ENCODE measurements at regions not wholly inside any gene's neighbourhood (a gene's known extent, or its start where the extent isn't known, plus 50 kb on each side); places are given as distances from the start of the nearest gene placed in this dataset.

DNA sequence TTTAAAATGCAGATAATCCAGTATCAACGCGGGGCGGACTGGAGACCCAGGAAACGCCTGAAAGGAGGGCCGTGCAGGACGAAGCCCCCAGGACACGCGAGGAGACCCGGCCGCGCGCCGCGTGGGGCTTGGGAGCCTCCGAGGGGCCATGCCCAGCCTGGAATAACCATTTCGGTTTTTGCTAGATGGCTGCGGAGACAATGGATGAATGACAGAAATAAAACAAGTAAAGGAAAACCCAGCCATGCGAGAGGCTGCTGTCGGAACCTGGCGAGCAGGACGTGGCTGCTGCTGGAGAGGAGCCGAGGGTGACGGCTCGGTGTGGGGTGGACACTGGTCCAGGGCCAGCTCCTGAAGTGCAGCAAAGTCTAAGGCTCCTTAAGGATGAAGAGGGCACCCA, 227.2 kb upstream of the ADARB2 start:
- H3K4me3 ChIP-seq (ENCODE audit: low read depth, low read length), result no peak overlapping the region
- peaks cover 6% of the 10 kb centered on the region; the same call in 1 of the 2 replicates for H3K4me1 ChIP-seq (ENCODE audit: control insufficient read depth, insufficient read depth, low read length)
- H3K27me3 ChIP-seq (ENCODE audit: control insufficient read depth, insufficient read depth, low read length), result no peaks in the 10 kb centered on the region
- no peak overlapping the region for H3K9ac ChIP-seq (ENCODE audit: low read length)
- no peaks in the 10 kb centered on the region for H3K9me3 ChIP-seq (ENCODE audit: control insufficient read depth, insufficient read depth, low read depth, low read length)
- no peak overlapping the region for H3K27ac ChIP-seq (ENCODE audit: low read depth, low read length)
- H3K36me3 ChIP-seq (ENCODE audit: control insufficient read depth, insufficient read depth, low read length), result no peaks in the 10 kb centered on the region

DNA sequence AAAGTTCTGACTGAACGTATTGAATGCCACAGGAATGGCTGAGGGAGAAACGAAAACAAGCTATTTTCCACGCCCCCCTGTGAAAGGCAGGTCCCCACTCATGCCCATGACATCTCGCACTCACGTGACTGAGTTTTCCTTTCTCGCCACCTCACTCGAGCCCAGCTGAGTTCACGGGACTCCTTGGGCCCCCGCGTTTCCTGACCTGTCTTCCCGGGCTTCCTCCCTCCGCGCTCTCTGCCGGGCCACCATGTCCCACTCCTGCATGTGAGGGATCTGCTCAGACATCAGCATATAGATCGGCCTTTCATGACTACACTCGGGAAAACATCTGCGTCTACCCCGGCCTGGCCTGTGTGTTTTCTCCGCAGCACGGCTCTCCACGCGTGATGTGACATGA, 226.0 kb upstream of the ADARB2 start:
- H3K9me3 ChIP-seq (ENCODE audit: control insufficient read depth, insufficient read depth, low read depth, low read length), result no peaks in the 10 kb centered on the region
- peaks cover 6% of the 10 kb centered on the region; the same call in 1 of the 2 replicates for H3K4me1 ChIP-seq (ENCODE audit: control insufficient read depth, insufficient read depth, low read length)
- no peak overlapping the region for H3K9ac ChIP-seq (ENCODE audit: low read length)
- no peak overlapping the region for H3K4me3 ChIP-seq (ENCODE audit: low read depth, low read length)
- H3K27me3 ChIP-seq (ENCODE audit: control insufficient read depth, insufficient read depth, low read length), result no peaks in the 10 kb centered on the region
- H3K36me3 ChIP-seq (ENCODE audit: control insufficient read depth, insufficient read depth, low read length), result no peaks in the 10 kb centered on the region
- no peak overlapping the region for H3K27ac ChIP-seq (ENCODE audit: low read depth, low read length)

DNA sequence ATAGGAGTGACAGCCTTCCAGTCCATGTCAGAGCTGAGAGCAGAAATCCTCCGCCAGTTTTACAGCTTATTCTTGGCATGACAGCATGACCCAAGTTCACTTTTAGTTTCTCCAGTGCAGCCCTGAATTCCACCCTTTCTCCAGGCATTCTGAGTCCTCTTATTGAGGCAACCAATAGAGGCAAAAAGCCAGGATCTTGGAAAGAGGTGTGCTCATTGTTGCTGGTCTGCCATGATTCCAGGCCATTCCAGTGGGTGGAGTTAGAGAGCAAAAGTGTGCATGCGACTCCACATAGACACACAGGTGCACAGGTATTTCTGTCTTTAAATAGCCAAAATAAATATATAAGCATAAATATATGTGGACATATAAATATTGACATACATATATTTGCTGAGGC, 224.7 kb upstream of the ADARB2 start:
- H3K27ac ChIP-seq (ENCODE audit: low read depth, low read length), result no peak overlapping the region

DNA sequence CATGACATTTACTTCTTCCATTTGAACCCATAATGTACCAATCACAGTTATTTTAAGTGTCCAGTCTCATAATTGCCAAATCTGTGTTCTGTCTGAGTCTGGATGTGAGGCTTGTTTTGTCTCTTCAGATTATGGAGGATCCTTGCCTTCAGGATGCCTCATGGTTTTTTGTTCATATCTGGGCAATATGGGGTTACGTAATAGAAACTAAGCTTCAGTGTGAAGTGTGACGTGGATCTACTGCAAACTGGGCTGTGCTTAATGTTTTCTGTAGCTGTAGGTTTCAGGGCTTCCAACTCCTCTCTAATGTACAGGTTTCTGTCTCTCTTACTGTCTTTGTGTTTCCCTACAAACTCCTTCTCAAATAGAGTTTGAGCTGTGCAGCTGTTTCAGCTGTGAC, 223.7 kb upstream of the ADARB2 start:
- no peak overlapping the region for H3K9ac ChIP-seq (ENCODE audit: low read length)
- no peaks in the 10 kb centered on the region for H3K9me3 ChIP-seq (ENCODE audit: control insufficient read depth, insufficient read depth, low read depth, low read length)
- no peaks in the 10 kb centered on the region for H3K36me3 ChIP-seq (ENCODE audit: control insufficient read depth, insufficient read depth, low read length)
- H3K27ac ChIP-seq (ENCODE audit: low read depth, low read length), result no peak overlapping the region
- no peak overlapping the region for H3K4me3 ChIP-seq (ENCODE audit: low read depth, low read length)
- no peaks in the 10 kb centered on the region for H3K27me3 ChIP-seq (ENCODE audit: control insufficient read depth, insufficient read depth, low read length)
- H3K4me1 ChIP-seq (ENCODE audit: control insufficient read depth, insufficient read depth, low read length), result no peaks in the 10 kb centered on the region

More for the DNA sequence above, 224.7 kb upstream of the ADARB2 start:
- H3K27me3 ChIP-seq (ENCODE audit: control insufficient read depth, insufficient read depth, low read length), result no peaks in the 10 kb centered on the region
- no peaks in the 10 kb centered on the region for H3K36me3 ChIP-seq (ENCODE audit: control insufficient read depth, insufficient read depth, low read length)
- H3K9me3 ChIP-seq (ENCODE audit: control insufficient read depth, insufficient read depth, low read depth, low read length), result no peaks in the 10 kb centered on the region
- H3K4me3 ChIP-seq (ENCODE audit: low read depth, low read length), result no peak overlapping the region
- no peaks in the 10 kb centered on the region for H3K4me1 ChIP-seq (ENCODE audit: control insufficient read depth, insufficient read depth, low read length)
- H3K9ac ChIP-seq (ENCODE audit: low read length), result no peak overlapping the region

DNA sequence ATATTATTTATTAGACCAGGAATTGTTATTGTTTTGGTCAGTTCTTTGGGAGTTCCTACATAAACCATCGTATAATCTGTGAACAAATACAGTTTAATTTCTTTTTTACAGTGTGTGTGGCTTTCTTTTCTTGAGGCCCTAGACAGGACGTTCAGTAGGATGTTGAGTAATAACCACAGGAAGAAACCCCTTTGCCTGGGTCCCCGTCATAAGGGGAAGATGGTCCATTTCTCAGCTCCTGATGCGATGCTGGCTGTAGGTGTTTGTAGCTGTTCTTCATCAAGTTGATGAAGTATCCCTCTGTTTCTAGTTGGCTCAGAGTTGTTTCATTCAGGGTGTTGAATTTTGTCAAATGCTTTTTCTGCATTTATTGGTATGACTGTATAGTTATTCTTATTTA, 219.7 kb upstream of the ADARB2 start:
- Histone ChIP-seq H3K9me3 (ENCODE audit: control insufficient read depth, insufficient read depth, low read depth, low read length) (no peaks in the 10 kb centered on the region), H3K27me3 (ENCODE audit: control insufficient read depth, insufficient read depth, low read length) (no peaks in the 10 kb centered on the region), H3K36me3 (ENCODE audit: control insufficient read depth, insufficient read depth, low read length) (no peaks in the 10 kb centered on the region), H3K4me3 (ENCODE audit: low read depth, low read length) (no peak overlapping the region), H3K4me1 (ENCODE audit: control insufficient read depth, insufficient read depth, low read length) (no peaks in the 10 kb centered on the region), H3K9ac (ENCODE audit: low read length) (no peak overlapping the region), H3K27ac (ENCODE audit: low read depth, low read length) (no peak overlapping the region)

DNA sequence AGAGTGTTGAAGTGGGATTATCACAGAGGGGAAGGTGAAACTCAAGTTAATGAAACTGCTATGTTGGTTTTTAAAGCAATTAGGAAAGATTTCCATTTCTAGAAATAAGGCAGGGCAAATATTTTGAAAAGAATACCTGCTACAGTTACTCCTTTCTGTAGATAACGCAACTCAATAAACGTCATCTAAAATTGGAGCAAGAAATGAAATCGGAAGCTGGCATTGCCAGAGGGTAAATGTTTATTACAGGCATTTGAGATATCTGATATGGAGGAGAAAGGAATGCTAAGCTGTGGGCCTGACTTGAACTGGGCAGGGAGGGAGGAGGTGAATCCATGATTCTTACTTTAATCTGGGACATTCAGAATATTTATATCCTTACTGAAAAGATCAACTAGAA, 217.0 kb upstream of the ADARB2 start:
- Histone ChIP-seq H3K9ac (ENCODE audit: low read length) (no peak overlapping the region), H3K36me3 (ENCODE audit: control insufficient read depth, insufficient read depth, low read length) (no peaks in the 10 kb centered on the region), H3K27ac (ENCODE audit: low read depth, low read length) (no peak overlapping the region)

DNA sequence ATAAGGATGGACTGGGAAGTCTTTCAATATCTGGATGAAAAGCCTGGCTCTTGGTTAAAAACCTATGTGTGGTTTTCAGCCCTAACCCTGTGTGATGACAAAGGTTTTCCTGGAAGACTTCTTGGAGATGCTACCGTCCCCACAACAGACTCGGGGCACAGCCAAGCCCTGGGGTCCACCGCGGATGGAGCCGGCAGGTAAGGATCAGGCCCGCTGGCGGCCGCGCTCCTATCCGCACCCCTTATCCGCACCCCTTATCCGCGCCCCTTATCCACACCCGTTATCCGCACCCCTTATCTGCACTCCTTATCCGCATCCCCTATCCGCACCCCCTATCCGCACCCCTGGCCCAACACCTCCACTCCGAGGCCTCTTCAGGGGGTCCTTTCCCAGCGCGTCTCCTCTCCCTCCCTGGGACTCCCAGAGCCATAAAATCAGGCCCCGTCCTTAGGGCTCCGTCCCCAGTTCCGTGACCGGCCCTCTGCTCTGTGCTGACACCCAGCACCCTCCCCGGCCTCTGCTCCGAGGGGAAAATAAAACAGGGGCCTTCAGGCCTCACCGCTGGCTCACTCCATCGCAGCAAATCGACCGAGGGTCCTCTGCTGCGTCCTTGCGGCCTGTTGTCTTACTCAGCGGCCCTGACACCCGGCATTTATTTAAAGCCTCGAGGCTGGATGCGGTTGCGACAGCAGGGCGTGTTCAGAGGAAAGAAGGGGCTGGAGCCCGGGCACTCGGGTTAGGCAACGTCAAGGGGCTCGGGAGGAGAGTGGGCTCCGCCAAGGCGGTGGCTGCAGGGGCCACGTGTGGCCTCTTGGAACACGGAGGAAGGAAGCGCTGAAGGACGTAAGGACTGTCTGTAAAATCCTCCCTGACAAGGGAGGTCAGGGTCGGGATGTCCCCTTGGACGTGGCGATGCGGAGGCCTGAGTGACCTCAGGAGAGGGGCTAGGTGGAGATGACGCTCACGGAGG, 215.1 kb upstream of the ADARB2 start:
- Histone ChIP-seq H3K9ac (ENCODE audit: low read length) (no peak overlapping the region), H3K27me3 (ENCODE audit: control insufficient read depth, insufficient read depth, low read length) (no peaks in the 10 kb centered on the region), H3K4me3 (ENCODE audit: low read depth, low read length) (no peak overlapping the region), H3K27ac (ENCODE audit: low read depth, low read length) (no peak overlapping the region), H3K9me3 (ENCODE audit: control insufficient read depth, insufficient read depth, low read depth, low read length) (no peaks in the 10 kb centered on the region), H3K4me1 (ENCODE audit: control insufficient read depth, insufficient read depth, low read length) (no peaks in the 10 kb centered on the region), H3K36me3 (ENCODE audit: control insufficient read depth, insufficient read depth, low read length) (no peaks in the 10 kb centered on the region)

More for the DNA sequence above, 217.0 kb upstream of the ADARB2 start:
- no peaks in the 10 kb centered on the region for H3K9me3 ChIP-seq (ENCODE audit: control insufficient read depth, insufficient read depth, low read depth, low read length)
- no peaks in the 10 kb centered on the region for H3K27me3 ChIP-seq (ENCODE audit: control insufficient read depth, insufficient read depth, low read length)
- H3K4me3 ChIP-seq (ENCODE audit: low read depth, low read length), result no peak overlapping the region
- H3K4me1 ChIP-seq (ENCODE audit: control insufficient read depth, insufficient read depth, low read length), result no peaks in the 10 kb centered on the region

DNA sequence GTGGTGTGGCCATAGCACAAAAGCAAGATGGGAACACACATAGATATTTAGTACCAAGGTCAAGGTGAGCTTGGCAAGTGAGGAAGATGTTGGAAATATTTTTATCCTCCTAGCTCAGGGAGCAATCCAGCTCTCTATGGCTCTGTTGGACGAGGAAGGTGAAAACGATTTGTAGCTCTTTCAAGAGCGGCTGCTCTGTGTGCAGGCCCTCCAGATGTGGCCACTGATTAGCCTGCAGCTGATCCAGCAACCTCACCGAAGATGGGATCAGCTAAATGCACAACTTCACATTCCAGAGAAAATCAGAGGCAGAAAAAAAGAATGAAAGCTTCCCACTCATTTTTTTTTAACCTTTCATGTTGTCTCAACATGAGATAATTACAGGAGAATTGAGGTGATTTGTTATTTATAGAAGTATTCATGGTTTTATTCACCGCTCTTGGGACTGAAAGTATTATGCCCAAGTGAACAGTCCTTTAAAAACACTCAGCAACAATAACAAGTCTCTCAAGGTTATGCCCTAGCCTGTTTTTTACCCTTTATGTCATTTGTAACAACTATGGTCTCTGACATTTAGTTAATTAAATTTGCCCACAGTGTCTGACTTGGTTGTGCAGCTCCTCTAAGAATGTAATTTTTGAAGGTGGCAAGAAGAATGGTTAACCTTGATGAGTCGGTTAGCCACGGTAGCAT, 213.6 kb upstream of the ADARB2 start:
- H3K36me3 ChIP-seq (ENCODE audit: control insufficient read depth, insufficient read depth, low read length), result no peaks in the 10 kb centered on the region

DNA sequence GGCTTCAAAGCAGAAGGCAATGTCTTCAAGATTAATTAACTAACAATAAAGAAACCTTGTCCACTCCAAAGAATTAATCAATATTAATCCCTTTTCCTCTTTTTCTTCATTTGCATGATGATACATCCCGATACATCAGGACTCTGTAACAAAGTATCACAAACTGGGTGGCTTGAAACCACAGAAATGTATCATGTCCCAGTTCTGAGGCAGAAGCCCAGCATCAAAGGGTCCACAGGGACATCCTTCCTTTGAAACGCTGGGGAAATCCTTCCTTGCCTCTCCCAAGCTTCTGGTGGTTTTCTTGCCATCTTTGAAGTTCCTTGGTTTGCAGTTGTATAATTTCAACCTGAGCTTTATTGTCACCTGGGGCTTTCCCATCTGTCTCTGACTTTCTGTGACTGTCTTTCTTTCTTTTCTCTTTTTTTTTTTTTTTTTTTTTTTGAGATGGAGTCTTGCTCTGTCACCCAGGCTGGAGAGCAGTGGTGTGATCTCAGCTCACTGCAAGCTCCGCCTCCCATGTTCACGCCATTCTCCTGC, 210.2 kb upstream of the ADARB2 start:
- H3K4me1 ChIP-seq (ENCODE audit: control insufficient read depth, insufficient read depth, low read length), result no peaks in the 10 kb centered on the region
- H3K36me3 ChIP-seq (ENCODE audit: control insufficient read depth, insufficient read depth, low read length), result no peaks in the 10 kb centered on the region
- H3K4me3 ChIP-seq (ENCODE audit: low read depth, low read length), result no peak overlapping the region
- no peak overlapping the region for H3K9ac ChIP-seq (ENCODE audit: low read length)
- H3K9me3 ChIP-seq (ENCODE audit: control insufficient read depth, insufficient read depth, low read depth, low read length), result no peaks in the 10 kb centered on the region
- H3K27me3 ChIP-seq (ENCODE audit: control insufficient read depth, insufficient read depth, low read length), result no peaks in the 10 kb centered on the region
- no peak overlapping the region for H3K27ac ChIP-seq (ENCODE audit: low read depth, low read length)

More for the DNA sequence above, 213.6 kb upstream of the ADARB2 start:
- H3K9me3 ChIP-seq (ENCODE audit: control insufficient read depth, insufficient read depth, low read depth, low read length), result no peaks in the 10 kb centered on the region
- no peak overlapping the region for H3K9ac ChIP-seq (ENCODE audit: low read length)
- no peaks in the 10 kb centered on the region for H3K4me1 ChIP-seq (ENCODE audit: control insufficient read depth, insufficient read depth, low read length)
- no peaks in the 10 kb centered on the region for H3K27me3 ChIP-seq (ENCODE audit: control insufficient read depth, insufficient read depth, low read length)
- H3K4me3 ChIP-seq (ENCODE audit: low read depth, low read length), result no peak overlapping the region
- H3K27ac ChIP-seq (ENCODE audit: low read depth, low read length), result no peak overlapping the region

DNA sequence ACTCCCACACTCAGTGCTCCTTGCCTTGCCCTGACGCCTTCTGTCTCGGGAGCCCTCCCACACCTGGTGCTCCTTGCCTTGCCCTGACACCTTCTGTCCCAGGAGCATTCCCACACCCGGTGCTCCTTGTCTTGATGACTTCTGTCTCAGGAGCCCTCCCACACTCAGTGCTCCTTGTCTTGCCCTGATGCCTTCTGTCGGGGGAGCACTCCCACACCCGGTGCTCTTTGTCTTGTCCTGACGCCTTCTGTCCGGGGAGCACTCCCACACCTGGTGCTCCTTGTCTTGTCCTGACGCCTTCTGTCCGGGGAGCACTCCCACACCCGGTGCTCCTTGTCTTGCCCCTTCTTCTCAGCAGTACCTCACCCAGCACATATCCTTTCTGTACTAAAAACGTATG, 207.2 kb upstream of the ADARB2 start:
- no peak overlapping the region for H3K27ac ChIP-seq (ENCODE audit: low read depth, low read length)
- H3K9ac ChIP-seq (ENCODE audit: low read length), result no peak overlapping the region
- H3K4me1 ChIP-seq (ENCODE audit: control insufficient read depth, insufficient read depth, low read length), result no peaks in the 10 kb centered on the region
- no peaks in the 10 kb centered on the region for H3K36me3 ChIP-seq (ENCODE audit: control insufficient read depth, insufficient read depth, low read length)
- H3K4me3 ChIP-seq (ENCODE audit: low read depth, low read length), result no peak overlapping the region
- H3K9me3 ChIP-seq (ENCODE audit: control insufficient read depth, insufficient read depth, low read depth, low read length), result no peaks in the 10 kb centered on the region
- H3K27me3 ChIP-seq (ENCODE audit: control insufficient read depth, insufficient read depth, low read length), result no peaks in the 10 kb centered on the region

DNA sequence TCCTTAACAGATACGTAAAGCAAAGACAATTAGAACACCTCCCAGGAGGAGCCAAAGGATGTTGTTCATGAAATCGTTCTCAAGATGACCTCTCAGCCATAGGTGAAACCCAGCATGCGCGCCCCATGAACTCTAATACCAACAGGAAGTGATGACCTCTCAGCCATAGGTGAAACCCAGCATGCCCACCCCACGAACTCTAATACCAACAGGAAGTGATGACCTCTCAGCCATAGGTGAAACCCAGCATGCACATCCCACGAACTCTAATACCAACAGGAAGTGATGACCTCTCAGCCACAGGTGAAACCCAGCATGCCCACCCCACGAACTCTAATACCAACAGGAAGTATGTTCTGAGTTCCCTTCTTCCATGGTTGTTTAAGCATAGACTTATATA, 205.2 kb upstream of the ADARB2 start:
- Histone ChIP-seq H3K9me3 (ENCODE audit: control insufficient read depth, insufficient read depth, low read depth, low read length) (no peaks in the 10 kb centered on the region), H3K27ac (ENCODE audit: low read depth, low read length) (no peak overlapping the region), H3K9ac (ENCODE audit: low read length) (no peak overlapping the region), H3K4me1 (ENCODE audit: control insufficient read depth, insufficient read depth, low read length) (no peaks in the 10 kb centered on the region), H3K27me3 (ENCODE audit: control insufficient read depth, insufficient read depth, low read length) (no peaks in the 10 kb centered on the region), H3K36me3 (ENCODE audit: control insufficient read depth, insufficient read depth, low read length) (no peaks in the 10 kb centered on the region), H3K4me3 (ENCODE audit: low read depth, low read length) (no peak overlapping the region)

All from HUES6 (cell line).